ENCODE measurements at regions not wholly inside any gene's neighbourhood (a gene's known extent, or its start where the extent isn't known, plus 50 kb on each side); places are given as distances from the start of the nearest gene placed in this dataset.

- TF ChIP-seq SIX5 (IDR thresholded peaks at IDR 0.05; ENCODE audit: low read depth, low read length) (no peak), RBBP5 (IDR thresholded peaks at IDR 0.05; ENCODE audit: borderline replicate concordance, low read depth, low read length) (no peak)
These were observed 193.5 kb downstream of the RWDD3 start (continued) for GRCh38 chr1:95427525-95427924.

Data from H1 (cell line).